HT-29 (cell line): ENCODE measurements at regions not wholly inside any gene's neighbourhood (a gene's known extent, or its start where the extent isn't known, plus 50 kb on each side); places are given as distances from the start of the nearest gene placed in this dataset.

Source experiments
- DNase-seq: peaks from one replicate; pipeline ENCODE4 v3.0.0-alpha.2; 2015; ENCODE audit warnings: low spot score

DNA sequence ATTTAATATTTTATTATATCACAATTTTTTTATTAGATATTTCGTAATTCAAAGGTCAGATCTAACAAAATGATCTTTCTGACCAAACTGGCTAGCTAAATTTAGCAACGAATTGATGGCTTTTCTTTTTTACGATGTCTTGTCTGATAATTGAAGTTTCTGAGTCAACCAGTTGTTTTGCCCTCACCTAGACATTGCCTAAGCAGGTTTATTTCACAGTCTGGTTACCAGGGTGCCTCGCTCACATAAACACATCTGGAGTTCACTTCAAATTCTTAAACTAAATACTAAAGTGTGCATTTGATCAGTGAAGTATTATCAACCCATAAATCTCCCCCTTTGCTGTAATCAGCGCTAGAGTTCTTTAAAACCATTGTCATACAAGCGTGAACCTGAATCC is 448.3 kb downstream of the TLE4 start:
- no peak for DNase-seq

DNA sequence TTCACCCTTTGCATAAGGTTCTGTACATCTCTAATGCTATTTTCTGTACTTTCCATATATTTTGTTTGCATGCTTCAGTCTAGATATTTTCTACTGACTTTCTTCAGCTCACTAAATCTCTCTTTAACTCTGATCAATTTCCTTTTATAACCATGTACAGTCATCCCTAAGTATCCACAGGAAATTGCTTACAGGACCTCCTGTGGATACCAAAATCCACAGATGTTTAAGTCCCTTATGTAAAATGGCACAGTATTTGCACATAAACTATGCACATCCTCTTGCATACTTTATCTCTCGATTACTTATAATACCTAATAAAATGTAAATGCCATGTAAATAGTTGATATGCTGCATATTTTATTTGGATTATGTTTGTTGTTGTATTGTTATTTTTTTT is 442.1 kb downstream of the TLE4 start:
- no peak for DNase-seq

DNA sequence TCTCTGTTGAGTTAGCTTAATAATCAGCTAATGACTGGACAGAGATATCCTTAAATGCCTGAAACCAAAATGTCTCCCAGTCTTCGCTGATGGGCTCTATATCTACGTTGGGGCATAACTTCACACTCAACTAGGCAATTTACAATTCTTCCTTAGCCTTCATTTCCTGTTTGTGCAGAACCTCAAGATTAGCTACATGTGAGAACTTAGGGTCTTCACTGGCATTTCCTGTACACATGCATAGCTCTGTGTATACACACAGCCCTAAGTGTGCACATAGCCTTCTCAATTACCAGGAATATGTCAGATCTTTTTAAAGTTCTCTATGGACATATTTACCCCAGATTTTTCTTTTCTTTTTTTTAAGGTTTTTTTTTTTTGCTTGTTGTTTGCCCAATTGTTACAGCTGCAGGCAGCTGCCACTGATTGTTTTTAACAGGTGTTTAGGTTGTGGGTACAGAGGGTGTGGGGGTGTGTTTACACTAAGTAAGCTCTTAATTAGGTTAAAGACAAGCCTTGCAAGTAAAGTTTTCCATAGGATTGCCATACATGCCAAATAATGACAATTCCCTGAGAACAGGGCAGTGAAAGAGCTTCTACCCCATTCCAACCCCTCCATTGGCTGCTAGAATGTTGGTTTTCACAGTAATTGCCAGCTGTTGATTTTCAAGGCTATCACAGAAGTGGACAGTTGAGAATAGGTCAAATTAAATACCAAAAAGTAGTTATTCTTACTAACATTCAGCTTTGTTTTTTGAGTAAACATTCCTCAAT is 441.0 kb downstream of the TLE4 start:
- no peak for DNase-seq

DNA sequence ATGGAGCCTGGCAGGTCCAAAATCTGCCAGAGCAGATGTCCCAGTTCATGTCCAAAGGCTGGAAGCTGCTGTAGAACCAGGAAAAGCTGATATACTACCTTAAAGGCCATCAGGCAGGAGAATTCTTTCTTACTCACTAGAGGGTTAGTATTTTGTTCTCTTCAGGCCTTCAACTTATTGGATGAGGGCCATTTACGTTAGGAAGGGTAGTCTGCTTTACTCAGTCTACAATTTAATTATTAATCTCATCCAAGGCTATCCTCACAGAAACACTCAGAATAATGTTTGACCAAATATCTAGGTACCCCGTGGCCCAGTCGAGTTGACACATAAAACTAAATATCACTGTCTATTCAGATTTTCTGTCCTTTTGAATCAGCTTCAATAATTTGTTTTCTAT is 437.4 kb downstream of the TLE4 start:
- DNase-seq: no peak

DNA sequence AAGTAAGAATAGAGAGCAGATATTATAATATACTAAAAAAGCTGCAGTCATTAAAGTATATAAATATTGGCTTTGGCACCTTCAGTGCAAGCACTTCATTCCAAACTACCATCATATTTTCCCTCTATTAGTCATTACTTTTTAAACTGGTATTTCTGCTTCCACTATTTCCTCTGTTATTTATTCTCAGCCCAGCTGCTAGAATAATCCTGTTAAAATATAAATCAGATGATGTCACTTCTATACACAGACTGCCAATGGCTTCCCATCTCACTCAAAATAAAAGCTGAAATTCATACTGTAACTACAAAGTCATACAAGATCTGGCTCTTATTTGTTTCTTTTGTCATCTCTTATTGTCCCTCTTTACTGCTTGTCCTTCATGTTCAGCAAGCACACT is 432.9 kb downstream of the TLE4 start:
- DNase-seq: no peak

DNA sequence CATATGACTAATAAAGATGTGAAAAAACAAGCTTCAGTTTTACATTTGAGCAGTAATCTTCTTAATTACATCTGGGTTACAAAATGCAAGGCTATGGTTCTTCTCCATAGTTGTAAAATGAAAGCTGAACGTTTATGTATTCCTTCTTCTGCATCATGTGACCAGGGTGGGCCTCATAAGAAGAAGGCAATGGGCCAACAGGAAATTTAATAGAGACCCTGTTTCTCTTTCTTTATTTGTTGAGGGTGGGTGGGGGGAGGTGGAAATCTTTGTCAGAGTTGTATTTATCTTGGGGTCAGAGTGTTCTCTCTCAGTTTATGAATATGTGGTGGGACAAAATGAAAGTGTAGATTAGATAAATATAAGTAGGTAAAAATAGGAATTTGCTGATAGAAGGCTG is 418.8 kb downstream of the TLE4 start:
- no peak for DNase-seq

DNA sequence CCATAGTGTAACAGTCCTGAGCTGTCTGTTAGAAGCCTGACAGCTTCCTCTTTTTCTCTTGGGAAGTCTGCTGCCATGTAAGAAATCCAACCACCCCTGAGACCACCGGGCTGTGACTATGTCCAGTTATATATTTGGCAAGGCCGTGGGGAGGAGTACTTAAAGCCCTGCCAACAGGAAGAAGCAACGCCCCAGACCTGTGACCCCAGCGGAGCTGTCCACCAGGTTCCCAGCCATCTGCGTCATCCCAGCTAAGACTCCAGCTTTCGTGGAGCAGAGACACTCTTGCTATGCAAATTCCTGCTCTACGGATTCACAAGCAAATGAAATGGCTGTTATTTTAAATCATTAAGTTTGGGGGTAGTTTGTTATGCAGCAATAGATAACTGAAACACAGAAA is 417.3 kb downstream of the TLE4 start:
- DNase-seq: no peak

DNA sequence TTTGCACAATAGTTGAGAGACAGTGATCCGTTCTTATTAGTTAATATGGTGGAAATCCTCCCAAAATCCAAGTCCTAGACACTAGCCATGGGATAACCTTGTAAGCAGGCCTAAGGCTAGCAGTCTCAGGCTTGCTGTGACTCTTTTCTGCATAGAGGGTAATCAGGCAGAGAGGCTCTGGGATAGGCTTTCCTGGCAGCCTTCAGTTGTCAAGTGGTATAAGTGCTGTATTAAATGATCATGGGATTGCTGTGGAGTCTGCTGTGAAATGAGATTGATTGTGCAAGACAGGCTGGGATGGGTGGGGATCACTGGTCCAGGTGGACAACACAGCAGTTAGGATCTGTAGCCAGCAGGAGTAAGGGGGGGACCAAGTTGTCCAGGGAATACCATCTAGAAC is 416.4 kb downstream of the TLE4 start:
- DNase-seq: no peak

DNA sequence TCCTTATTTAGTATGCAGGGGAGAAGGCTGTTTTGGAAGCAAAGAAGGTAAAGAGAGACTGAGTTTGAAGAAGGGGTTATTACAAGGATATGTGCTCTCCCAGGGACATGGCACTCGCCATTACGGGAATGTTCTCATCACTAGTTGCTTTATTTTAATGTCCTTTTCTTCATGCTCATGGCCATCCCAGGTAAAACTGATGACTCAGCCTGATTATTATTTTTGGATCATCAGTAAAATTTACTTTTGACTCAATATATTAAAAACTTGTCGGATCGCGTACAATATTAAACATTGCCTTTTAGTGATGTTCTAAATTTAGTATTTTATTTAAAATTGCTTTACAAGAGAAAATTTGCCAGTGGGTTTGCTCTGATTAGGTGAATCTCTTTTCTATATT is 414.7 kb downstream of the TLE4 start:
- DNase-seq: no peak

DNA sequence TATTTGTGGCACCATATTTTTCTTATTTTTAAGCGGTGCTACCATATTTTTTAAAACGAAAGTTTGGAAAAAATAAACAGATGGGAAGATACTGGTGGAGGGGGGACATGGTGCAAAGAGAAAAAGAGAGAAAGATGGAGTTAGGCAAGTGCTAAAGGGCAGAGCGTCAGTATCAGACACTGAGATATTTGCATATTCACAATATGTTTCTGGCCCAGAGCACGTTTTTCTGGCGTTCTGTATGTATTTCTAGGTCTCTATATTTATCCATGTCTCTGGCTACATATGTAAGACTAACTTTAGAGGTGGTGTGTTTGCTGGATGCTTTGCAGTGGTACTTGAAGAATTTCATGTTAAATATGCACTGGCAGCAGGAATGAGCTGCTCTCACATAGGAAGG is 414.0 kb downstream of the TLE4 start:
- no peak for DNase-seq

DNA sequence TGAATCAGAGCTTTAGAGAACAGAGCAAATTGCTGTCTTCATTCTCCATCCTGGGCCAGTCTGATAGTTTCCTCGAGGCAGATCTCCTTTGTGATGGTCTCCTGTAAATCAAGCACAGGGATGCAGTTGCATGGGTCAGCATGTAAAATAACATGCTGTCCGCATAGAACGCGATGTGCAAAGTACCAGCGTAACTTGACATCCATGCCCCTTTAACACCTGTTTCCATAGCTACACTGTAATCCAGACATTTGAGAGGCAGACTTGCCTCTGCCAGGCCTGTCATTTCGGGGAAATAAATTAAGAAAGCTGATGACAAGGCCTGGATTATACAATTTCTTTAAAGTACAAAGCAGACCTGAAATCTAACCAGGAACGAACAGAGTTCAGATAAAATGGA is 413.5 kb downstream of the TLE4 start:
- DNase-seq: no peak

DNA sequence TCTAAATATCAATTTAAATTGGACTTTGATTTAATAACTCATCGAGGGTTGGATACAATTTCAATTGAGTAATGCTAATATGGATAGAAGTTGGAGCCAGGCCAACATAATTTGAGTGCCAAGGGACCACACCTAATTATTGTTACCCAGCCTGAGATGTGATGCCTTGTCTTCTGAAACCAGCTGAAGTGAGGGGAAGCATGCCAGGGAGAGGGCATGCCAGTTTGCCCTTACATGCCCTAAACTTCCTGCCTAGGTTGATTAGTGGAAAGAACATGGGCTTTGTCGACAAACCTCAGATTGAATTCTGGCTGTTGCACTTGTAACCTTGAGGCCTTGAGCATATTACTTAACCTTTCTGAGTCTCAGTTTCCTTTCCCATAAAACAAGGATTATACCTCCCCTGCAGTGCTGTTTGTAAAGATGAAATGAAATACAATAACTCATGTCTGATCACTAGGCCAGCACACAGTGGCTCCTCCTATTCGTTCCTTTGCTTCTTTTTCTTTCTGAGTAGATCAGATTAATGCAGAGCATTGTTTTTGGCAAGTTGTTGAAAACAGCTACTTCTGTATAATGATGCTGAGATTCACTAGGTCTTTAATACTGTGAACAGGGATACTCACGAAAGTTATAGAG is 412.8 kb downstream of the TLE4 start:
- no peak for DNase-seq

DNA sequence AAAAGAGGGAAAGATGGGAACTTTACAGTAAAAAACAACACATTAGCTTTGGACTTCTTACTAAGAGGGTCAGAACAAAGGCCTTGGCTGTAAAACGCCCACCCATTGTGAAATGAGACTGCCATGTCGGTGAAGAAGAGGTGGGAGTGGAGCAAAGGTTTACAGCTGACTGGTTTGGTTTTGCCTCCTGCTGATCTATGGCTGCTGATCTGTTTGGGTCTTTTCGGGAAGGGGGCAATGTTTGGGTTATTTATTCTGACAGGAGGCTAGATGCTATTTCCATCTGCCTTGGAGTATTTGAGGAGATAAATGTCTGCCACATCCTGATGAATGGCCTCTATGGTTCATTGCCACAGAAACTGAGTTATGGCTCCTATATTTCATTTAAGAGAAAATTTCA is 408.7 kb downstream of the TLE4 start:
- DNase-seq: no peak

DNA sequence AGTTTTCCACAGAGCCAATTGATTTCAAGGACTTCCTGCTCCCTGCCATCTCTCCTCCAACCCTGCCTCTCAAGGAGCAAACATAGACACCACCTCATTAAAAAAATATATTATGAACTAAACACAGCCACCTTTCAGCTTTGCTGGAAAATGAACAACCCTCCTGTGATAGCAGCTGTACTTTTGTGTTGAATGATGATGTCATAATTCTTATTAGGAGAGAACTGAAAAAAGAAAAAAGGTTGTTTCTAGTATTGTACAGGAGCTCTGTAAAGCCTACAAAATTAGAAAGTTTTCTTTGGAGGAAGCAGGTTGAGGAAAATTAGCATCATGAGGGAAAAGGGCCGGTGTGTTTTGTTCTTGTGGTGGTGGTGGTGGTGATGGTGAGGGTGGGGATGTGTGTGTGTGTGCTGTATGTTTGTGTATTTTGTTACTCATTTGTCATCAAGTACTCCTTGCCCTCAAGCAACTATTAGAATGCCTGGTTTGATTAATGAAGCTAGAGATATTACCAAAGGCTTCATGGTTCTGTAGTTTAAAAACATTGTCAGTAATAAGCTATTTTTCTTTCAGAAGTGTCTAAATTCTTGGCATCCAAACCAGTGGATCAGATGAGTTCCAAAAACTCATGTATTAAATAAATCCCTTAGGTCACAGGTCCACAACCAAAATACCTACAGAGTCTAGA is 405.9 kb downstream of the TLE4 start:
- no peak for DNase-seq

DNA sequence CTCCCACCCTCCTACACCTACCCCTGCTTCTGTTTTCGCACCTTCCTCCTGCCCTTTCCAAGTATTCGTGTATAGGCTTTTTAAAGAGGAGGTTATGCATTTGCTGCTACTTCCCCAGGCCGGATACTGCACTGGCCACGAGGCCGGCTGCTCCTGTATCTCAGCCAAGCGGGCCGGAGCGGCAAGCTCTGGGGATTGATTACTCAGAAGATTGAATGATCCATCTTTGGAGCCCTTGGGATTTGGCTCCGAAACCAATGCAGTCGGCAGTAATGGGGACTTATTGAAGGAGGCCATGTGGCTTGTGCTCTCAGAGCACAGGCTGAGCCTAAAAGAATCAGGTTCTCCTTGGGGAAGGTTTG is 405.3 kb downstream of the TLE4 start:
- DNase-seq: no peak

DNA sequence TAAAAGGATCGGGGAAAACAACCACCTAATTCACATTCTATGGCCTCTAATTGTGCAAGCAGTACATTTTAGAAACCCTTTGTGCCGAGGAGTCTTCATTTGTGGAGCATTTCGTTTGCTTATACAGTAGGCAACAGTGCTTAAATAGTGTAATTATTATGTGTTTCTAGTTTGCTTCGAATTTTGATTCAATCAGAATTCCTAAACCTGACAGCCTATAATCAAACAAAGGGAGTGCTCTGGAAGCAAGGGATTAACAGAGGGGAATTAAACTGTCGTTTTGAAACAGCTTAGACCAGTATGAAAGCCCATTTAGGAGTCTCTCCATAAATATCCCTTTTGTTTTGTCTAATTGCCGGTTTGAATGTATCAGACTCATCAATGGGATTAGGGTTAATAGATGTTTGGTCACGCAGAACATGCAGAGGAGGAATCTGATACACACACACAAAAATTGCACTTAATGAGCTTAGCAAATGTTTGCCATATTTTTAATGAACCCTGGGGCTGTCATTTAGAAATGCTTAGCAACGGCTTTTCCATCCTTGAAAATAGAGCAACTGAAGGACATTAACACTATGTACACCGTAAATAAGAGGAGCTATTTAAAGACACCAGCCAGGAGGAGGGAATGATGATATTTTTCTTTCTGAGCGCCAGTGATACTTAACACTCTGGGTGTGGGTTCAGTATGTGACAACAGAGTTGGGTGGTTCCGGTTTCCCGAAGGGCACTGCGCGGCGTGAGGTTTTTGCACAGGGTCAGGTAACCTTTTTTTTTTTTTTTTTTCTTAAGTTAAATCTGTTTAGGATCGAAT is 404.7 kb downstream of the TLE4 start:
- DNase-seq: no peak

DNA sequence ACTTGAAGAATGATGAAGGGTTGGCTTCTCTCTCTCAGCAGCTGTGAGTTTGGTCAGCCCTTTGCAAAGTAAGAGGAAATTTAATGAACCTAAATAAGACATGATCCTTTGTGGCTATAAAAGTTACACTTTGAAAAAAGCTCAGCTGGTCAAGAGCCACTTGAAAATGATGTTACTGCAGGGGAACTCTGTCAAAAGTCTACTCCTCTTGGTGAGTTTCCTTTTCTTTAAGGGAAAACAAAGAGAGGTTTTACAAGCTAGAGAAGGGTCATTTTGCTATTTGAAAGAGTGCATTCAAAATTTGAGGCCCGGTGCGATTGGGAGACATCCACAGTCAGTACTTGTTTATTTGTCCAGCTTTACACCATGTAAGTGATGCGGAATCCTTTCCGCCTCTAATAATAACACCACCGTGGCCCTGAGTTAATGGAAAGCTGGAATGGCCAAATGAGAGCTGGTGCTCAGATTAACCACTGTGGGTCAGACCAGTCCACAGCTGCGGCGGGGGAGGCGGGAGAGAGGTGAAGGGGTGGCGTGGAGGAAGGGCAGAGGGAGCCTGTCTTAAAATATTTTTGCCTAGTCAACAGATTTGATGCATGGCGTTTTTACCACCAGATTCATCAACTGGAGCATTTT is 404.0 kb downstream of the TLE4 start:
- no peak for DNase-seq

DNA sequence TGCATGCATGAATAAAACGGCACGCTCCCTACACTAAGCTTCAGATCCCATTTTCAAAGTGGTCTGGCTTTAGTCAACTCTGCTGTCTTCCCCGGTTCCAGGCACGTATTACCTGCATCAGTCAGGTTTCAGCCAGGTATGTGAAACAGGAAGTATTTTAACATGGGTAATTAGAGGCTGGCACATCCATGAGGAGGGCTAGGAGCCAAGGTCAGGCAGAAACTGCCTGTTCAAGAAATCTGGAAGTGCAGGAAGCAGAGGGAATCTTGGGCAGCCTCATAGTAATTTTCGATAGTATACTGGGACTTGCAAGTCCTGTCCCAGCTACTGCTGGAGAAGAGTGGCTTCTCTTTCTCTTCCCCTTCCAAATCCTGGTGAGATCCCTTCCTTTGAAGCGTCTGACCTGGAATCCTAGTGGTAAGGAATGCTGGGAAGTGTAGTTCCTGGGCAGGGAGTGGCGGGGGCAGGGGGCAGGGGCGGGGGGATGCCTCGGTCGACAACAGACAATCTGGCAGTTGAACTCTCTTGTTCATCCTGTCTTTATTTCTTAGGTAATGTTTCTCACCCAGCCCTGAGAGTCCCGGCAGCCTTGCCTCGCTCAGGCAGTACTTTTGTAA is 403.1 kb downstream of the TLE4 start:
- DNase-seq: no peak

DNA sequence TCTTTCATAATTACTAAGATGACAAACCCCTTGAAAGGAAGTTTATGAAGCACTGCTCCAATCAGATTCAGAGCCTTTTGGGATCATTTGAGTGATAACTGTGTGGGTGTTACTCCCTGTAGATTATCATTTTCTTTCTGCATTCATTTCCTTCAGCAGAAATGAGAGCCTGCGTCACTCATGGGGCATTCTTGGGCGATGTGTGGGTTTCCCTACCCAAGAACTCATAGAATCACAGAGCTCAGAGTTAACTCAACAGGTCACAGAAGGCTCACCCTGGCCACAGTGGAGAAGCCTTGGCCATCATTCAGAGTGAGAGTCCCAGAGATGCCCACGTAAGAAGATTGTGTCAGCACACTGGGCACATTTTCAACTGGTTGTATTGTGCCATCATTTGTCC is 401.9 kb downstream of the TLE4 start:
- DNase-seq: no peak

DNA sequence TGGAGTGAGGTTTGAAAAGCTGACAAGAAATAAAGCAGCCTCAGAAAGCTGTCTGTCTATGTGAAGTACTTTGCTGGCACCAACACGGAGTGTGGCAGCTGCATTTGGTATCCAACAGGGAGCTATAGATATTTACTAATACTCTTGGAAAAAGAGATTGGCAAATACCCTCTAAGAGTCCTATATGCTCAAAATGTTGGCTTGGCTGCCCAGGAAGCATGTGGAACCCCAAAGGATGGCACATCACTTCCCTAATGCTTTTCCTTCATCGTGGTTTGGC is 398.3 kb downstream of the TLE4 start:
- DNase-seq: no peak

DNA sequence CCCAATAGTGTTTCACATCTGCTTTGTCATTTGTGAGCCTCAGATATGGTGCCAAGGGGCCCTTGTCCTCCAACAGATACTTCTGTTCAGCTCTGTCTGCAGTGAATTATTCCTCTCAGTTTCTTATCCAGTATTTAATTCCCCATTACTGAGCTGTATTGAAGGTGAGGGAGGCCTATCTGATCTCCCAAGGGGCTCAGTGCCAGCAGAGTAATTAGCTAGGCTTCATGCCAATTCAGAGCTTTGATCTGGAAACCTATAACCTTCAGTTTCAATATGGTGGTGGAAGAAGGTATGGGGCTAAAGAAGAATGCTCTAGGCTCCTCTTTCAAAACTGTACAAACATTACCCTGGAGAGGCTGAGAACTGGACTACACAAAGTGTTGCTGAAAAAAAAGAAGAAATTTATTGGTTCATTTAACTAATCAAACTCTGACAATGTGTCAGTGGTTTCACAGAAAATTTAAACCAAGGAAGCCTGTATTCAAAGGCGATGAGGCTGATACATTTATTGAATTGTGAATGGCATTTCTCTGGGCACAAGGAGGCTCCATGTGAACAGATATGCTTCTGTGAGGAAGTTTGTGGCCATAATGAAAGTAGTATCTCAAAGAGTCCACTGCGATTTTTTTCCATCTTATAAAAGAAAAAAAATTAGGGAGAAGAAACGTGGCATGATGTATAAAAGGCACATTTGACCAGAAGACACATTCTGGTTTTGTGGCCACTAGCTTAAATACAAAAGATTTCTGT is 397.8 kb downstream of the TLE4 start:
- no peak for DNase-seq
